GM21447 (cell line): ENCODE measurements at regions not wholly inside any gene's neighbourhood (a gene's known extent, or its start where the extent isn't known, plus 50 kb on each side); places are given as distances from the start of the nearest gene placed in this dataset.
"Not testable (repeated sequence)": the region's sequence is repeated elsewhere in the genome, so short reads cannot be mapped to it uniquely, and the experiment has no call there.

Experiments used
- ATAC-seq: cut with Tn5 transposase; IDR thresholded peaks from one replicate; pipeline ENCODE4 v1.9.1; 2021; ENCODE audit not compliant: unreplicated experiment

DNA sequence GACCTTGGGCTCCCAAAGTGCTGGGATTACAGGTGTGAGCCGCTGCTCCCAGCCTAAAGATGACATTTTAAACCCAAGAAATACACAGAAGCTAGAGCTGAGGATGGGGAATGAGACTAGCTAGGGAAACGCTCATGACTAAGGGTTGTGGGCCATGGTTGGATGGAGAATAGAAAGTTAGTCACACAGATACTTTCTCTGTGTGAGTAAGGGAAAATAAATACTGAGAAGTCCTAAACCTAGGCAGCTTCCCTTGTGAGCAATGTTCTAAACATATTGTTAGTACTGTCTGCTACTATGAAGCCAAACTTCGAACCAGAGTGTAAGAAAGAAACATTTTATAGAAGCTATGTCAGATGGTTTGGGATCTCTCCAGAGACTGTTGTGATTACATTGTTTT is 304.8 kb upstream of the STAC start:
- ATAC-seq: no peak

GRCh38 chr3:36077320-36077719 is 303.0 kb upstream of the STAC start:
- ATAC-seq: no peak

- not testable (repeated sequence) for ATAC-seq
Observed at GRCh38 chr3:36082958-36083357, 297.3 kb upstream of the STAC start.

DNA sequence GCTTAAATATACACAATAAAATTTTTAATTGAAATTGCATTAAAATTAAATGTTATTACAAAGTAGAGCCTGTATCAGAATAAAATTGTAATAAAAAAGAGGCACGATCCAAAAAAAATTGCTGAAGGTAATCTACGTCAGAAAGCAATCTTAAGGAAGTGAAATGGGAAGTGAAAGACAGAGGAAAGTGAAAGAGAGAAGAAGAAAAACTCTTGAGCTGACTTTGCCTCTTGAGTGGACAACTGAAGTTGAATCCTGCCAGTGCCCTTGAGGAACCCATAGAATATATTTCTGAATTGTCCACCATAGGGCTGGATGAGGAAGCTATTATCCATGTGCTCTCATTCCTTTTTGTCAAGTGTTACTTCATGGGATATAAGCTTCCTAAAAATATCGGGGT is 285.1 kb upstream of the STAC start:
- no peak for ATAC-seq

GRCh38 chr3:36097209-36097608 is 283.1 kb upstream of the STAC start:
- ATAC-seq: no peak

DNA sequence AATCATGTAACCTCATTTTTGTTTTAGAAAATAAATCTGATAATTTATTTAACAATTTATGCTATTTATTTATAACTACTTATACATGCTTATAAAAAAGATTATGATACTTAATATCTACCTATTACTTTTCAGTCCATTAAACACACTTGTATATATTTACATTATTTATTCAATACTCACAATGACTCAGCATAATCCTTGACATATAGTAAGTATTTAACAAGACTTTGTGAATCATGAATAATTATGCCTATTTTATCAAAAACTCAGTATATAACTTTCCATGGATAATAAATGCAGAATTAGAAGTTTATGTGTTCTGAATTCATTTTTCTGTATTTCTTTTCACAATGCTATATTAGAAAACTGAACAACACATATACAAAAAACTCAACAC is 266.0 kb upstream of the STAC start:
- no peak for ATAC-seq

- ATAC-seq: no peak
Observed at GRCh38 chr3:36124118-36124796, 256.0 kb upstream of the STAC start.

GRCh38 chr3:36132214-36132613 is 248.1 kb upstream of the STAC start:
- ATAC-seq: no peak

DNA sequence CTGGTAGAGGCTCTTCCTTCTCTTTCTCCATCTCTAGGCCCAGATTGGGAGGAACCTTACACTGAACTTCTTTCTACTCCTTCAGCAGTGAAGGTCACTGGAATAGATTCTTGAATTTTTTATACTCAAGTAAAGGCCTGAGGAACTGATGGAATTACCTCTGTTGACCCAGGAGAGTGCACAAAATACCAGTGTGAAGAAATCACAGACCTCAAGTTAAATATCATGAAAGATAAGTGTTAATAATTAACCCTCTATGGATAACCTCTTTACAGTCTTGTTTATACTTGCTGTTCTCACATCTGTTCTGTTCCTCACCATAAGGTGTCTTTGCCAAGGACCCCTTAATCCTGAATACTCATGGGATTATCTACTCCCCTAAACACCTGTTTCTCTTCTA is 244.4 kb upstream of the STAC start:
- ATAC-seq: no peak

GRCh38 chr3:36142746-36143145 is 237.6 kb upstream of the STAC start:
- ATAC-seq: no peak

GRCh38 chr3:36146404-36146803 is 233.9 kb upstream of the STAC start:
- ATAC-seq: no peak

DNA sequence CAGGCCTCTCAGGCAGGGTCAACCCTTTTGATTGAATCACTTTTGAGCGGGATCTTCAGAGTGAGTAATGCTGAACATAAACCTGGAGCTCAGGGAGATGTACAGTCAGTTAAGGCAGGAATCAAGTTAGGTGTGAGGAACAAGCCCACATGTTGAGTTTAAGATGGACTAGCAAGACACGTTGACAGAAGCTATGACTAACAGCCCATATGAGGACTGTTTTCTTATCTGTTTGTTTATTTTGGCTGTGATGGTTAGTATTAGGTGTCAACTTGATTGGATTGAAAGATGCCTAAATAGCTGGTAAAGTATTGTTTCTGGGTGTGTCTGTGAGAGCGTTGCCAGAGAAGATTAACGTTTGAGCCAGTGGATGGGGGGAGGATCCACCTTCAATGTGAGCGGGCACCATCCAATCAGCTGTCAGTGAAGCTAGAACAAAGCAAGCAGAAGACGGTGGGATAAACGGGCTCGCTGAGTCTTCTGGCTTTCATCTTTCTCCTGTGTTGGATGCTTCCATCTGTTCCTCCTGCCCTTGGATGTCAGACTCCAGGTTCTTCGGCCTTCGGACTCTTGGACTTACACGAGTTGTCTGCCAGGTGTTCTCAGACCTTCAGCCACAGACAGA is 232.3 kb upstream of the STAC start:
- ATAC-seq: no peak

- no peak for ATAC-seq
Observed at GRCh38 chr3:36149447-36149865, 230.8 kb upstream of the STAC start.

GRCh38 chr3:36155515-36155914 is 224.8 kb upstream of the STAC start:
- ATAC-seq: no peak

DNA sequence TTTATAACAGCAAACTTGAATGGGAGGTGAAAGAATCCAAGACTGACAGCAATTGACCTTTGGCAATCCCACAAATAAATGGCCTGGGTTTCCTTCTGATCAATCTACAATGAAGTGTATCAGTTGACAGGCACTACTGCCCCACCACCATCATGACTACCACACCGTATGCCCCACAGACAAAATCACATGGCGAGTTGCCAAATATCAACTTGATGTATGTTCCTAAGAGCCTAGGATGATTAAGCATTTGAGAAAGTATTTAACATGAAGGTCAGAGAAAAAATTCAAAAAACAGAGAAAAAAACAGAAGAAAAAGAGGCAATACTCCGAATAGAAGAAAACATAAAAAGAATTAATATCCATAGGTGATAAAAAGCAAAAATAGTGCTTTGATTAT is 215.9 kb upstream of the STAC start:
- no peak for ATAC-seq

- ATAC-seq: no peak
Observed at GRCh38 chr3:36165509-36166290, 214.6 kb upstream of the STAC start.

DNA sequence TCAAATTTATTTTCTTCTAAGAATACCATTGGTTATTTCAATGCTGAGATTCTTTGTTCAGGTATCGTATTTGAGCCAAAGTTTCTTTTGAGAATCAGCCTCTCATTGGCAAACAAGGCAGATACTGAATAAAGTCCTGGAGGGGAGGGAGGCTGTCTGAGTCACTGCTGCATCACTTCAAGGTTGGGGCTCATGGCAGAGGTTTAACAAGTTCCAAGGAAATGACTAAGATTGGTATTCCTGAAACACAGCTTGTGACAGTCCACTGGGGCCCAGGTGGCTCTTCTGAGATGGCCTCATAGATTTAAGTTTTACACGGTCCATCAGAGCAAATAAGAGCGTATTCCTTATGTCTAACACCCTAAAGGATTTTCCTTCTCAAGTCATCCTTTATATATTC is 213.8 kb upstream of the STAC start:
- no peak for ATAC-seq

DNA sequence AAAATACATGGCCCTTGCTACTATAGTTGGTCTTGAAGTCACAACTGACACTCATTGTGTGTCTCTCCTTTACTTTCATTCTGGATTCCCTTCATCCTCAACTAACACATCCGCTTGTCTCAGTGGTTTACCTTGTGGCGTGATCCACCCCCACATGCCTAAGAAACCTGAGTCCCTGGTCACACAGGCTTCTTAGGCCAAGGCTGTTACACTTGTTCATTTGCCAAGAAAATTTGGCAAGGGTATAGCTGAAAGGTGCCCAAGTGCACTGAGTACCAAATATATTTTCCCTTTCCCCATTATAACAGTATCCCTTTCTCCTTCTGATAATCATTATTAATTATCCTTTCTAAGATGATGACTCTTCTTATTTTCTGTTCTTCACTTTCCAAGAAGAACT is 207.6 kb upstream of the STAC start:
- no peak for ATAC-seq

- no peak for ATAC-seq
Observed at GRCh38 chr3:36175113-36175812, 205.0 kb upstream of the STAC start.

DNA sequence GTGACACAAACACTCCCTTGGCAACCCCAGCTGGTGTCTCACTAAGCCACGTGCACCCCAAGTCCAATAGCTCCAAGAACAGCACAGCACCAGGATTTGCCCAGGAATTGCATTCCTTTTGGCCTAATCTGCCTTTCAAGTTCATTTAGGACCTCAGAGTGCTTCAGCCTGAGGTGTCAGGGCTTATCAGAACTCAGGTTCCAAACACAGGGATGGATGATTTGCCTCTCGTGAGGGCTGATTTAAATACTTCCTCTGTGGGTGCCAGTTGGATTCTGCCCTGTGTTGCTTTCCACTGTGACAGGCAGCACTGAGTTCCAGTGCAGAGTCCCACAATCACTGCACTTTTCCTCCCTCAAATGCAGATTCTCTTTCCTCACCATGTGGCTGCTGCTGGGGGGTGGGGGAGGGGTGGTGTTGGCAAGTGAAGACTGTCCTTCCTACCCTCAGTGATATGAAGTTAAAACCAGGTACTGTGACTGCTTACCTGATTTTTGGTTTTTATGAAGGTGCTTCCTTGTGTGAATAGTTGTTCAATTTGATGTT is 204.3 kb upstream of the STAC start:
- no peak for ATAC-seq

DNA sequence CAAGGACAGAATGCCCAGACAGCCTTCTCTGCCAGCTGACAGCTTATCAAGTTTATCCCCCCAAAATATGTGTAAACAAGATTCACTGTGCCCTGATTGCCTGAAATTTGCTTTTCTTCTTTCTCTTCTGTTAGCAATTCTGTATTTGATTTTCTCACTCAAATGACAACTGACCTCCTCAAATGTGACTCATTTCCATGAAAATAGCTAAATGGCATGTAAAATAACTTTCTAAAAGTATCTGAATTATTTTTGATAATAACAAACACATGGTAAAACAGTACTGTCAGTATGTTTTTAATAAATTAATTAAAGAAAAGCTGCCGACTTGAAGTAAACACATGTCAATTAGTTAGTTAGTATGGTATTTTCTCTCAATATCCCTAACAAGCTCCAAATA is 202.3 kb upstream of the STAC start:
- no peak for ATAC-seq
